Fibroblast of pulmonary artery (primary cell): ENCODE measurements at regions not wholly inside any gene's neighbourhood (a gene's known extent, or its start where the extent isn't known, plus 50 kb on each side); places are given as distances from the start of the nearest gene placed in this dataset.

Experiments
- DNase-seq: peaks from one replicate; pipeline ENCODE4 v3.0.0-alpha.2; 2010; ENCODE audit warnings: low read depth
- H3K4me3 ChIP-seq: replicated peaks from 2 replicates; pipeline ENCODE4 v1.5.1; 2011; ENCODE audit warnings: low read depth, mild to moderate bottlenecking, control low read depth, low read length, moderate library complexity
- CTCF ChIP-seq: IDR thresholded peaks from 2 replicates; pipeline ENCODE4 v1.5.1; 2011; ENCODE audit warnings: mild to moderate bottlenecking, control low read depth, low read length, inconsistent platforms; ENCODE audit errors: missing control alignments

GRCh38 chr4:152081024-152081423, 320.2 kb upstream of the GATB start:
- DNase-seq: no peak
- H3K4me3 ChIP-seq: no peak overlapping the region
- TF ChIP-seq CTCF: no peak

DNA sequence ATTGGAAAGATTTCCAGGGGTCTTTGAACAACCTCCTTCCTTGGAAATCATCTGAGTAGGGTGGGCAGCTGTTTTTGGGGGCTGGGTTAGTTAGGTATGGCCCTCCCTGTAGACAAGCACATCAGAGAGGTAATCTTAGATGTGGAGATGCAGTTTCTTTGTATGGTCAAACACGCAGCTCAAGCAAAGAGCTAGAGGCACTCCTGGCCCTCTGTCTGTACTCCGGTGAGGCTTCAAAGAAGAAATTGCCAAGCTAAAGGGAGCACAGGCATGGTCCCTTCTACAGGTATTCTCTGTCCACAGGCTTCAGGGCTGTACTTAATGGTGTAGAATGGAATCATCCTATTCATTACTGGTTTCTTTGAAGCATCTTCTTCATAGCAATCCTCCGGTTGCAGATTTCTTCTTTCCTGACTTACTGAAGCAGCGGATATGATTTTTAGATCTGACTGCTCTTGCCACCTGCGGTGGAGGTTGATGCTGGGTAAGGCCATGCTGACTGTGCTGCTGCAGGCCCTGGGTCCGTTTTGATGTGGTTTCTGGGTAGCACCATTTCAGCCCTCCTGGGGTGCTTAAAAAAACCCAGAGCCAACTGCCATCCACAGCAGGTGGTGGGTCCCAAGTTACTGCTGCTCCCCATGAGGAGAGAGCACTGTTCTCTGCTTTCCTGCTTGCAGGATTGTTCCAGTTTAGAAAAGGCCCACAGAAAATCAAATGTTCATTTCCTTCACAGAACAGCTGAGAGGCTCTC, 318.9 kb upstream of the GATB start:
- no peak for DNase-seq
- no peak overlapping the region for H3K4me3 ChIP-seq
- TF ChIP-seq CTCF: no peak

DNA sequence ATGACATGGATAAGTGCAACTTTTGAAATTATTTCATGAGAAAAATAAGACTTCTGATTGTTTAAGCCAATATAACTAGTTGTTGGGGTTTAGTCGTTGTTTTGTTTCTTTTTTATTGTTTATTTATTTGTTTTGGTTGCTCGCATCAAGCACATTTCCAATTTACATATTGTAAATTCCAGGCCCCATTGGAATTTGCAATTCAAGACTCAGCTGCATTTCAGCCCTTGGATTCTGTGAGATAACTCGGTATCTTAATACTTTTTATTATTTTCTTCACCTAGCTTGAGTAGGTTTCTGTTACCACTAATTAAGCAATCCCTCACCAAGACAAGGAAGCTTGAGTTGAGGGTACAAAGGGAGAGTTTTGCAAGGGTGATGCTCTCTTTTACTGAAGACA, 318.3 kb upstream of the GATB start:
- H3K4me3 ChIP-seq: no peak overlapping the region
- no peak for DNase-seq
- no peak for TF ChIP-seq CTCF

DNA sequence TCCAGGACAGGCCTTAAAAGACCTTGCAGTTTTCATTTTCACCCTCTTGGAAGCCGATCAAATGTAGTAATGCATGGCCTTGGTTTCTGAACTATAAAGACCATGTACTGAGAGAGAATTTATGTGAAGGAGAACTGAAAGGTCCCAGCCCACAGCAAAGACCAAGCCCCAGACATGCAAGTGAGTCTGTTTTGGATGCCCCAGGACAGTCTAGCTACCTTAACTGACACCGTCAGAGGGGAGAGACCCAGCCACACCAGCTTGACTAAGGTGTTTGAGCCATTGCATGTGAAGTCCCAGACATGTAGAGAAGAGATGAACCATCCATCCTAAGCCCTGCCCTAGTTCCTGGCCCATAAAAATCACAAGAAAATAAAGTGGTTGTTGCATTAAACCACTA, 316.8 kb upstream of the GATB start:
- TF ChIP-seq CTCF: no peak
- no peak for DNase-seq
- no peak overlapping the region for H3K4me3 ChIP-seq

- no peak overlapping the region for H3K4me3 ChIP-seq
- TF ChIP-seq CTCF: no peak
- no peak for DNase-seq
Observed at GRCh38 chr4:152075253-152075928, 314.6 kb upstream of the GATB start.

- no peak for DNase-seq
- no peak overlapping the region for H3K4me3 ChIP-seq
- no peak for TF ChIP-seq CTCF
Observed at GRCh38 chr4:152074573-152074972, 313.8 kb upstream of the GATB start.

DNA sequence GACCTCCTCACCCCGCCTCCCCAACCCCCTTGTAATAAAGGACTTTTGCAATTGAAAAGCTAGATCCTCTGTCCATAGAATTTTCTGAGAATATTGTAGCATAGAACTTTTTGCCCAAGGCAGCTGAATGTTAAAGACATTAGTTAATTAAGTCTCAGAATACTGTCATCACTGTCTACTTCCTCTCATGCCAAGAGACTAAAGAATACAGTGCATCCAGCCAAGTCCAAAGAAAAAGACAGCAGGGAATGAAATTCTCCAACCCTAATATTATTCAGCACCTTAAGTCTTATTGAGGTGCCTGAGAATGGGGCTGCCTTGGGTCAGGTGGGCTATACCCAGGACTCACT, 313.3 kb upstream of the GATB start:
- no peak overlapping the region for H3K4me3 ChIP-seq
- DNase-seq: no peak
- TF ChIP-seq CTCF: no peak
